ENCODE measurements at regions not wholly inside any gene's neighbourhood (a gene's known extent, or its start where the extent isn't known, plus 50 kb on each side); places are given as distances from the start of the nearest gene placed in this dataset.
"Not testable (repeated sequence)": the region's sequence is repeated elsewhere in the genome, so short reads cannot be mapped to it uniquely, and the experiment has no call there.

DNA sequence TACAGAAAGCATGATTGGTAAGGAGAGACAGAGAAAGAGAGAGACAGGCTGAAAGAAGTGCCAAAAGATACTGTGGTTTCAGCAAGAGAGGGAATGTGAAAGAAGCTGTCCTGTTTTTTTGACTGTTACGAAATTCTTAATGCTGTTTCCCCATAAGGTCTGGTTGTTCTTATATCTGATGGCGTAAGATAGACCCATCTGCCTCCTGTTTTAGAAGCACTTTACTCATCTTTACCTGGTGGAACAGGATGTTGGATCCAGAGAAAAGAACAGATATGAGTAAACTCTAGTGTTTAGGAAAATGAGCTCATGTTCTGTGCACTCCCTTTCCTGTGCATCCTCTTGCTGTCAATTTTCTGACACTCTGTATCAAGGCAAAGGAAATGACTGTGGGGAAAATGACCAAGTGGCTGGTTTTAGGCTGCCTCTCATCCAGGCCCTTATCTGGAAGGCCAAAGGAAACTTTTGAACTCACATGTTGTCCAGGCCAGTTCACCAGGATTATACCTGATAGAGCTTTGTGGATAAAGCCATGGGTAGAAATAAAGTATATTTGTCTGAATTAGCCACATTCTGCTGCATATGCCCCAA lies 311.7 kb upstream of the HTR2C start:
- 93% methylated on average over 2 of the region's 2 CpGs for WGBS
- Histone ChIP-seq H3K4me1 (ENCODE audit: insufficient read depth) (no peaks in the 10 kb centered on the region), H3K36me3 (ENCODE audit: insufficient read depth) (no peaks in the 10 kb centered on the region), H3K4me3 (ENCODE audit: low read depth, low read length) (no peak overlapping the region), H3K27ac (ENCODE audit: low read depth) (no peak overlapping the region)
- no peak for DNase-seq (ENCODE audit: extremely low spot score)

DNA sequence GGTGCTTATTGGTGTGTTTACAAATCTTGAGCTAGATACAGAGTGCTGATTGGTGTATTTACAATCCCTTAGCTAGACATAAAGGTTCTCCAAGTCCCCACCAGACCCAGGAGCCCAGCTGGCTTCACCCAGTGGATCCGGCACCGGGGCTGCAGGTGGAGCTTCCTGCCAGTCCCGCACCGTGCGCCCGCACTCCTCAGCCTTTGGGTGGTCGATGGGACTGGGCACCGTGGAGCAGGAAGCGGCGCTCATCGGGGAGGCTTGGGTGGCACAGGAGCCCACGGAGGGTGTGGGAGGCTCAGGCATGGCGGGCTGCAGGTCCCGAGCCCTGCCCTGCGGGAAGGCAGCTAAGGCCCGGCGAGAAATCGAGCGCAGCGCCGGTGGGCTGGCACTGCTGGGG lies 313.5 kb upstream of the HTR2C start:
- H3K4me3 ChIP-seq (ENCODE audit: low read depth, low read length); H3K27ac ChIP-seq (ENCODE audit: low read depth); H3K36me3 ChIP-seq (ENCODE audit: insufficient read depth); DNase-seq (ENCODE audit: extremely low spot score); H3K4me1 ChIP-seq (ENCODE audit: insufficient read depth): not testable (repeated sequence)
- 97% methylated on average over 12 of the region's 21 CpGs for WGBS

DNA sequence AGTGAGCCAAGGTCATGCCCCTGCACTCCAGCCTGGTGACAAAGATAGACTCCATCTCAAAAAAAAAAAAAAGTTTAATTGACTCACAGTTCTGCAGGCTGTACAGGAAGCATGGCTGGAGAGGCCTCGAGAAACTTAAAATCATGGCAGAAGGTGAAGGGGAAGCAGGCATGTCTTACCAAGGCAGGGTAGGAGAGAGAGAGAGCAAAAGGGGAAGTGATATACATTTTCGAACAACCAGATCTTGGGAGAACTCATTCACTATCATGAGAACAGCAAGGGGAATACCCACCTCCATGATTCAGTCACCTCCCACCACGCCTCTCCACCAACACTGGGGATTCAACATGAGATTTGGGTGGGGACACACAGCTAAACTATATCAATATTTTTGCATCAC lies 315.2 kb upstream of the HTR2C start:
- 85% methylated on average over 3 of the region's 3 CpGs for WGBS
- Histone ChIP-seq H3K4me1 (ENCODE audit: insufficient read depth) (no peaks in the 10 kb centered on the region), H3K36me3 (ENCODE audit: insufficient read depth) (no peaks in the 10 kb centered on the region), H3K27ac (ENCODE audit: low read depth) (no peak overlapping the region), H3K4me3 (ENCODE audit: low read depth, low read length) (no peak overlapping the region)
- DNase-seq (ENCODE audit: extremely low spot score) = no peak

DNA sequence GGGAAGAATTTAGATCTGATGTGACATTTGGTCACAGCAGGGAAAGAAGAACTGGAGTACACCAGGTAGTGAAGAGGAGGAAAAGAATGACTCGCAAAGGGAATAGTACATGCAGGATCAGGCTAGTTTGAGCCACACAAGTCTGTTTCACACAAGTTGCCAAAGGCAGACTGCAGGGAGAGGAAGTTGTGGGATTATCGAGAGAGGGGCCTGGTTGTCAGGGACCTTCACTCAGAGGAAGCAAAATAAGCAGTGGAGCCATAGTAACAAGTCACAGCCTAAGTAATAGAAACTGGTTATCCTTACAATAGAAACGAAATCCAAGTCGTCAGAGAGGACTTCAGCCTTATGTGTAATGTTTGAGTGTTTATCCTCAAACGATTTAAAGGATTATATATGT lies 316.7 kb upstream of the HTR2C start:
- Histone ChIP-seq H3K36me3 (ENCODE audit: insufficient read depth) (no peaks in the 10 kb centered on the region), H3K27ac (ENCODE audit: low read depth) (no peak overlapping the region), H3K4me1 (ENCODE audit: insufficient read depth) (no peaks in the 10 kb centered on the region), H3K4me3 (ENCODE audit: low read depth, low read length) (no peak overlapping the region)
- DNase-seq (ENCODE audit: extremely low spot score) = no peak
- 31% methylated on average over 5 of the region's 5 CpGs for WGBS

DNA sequence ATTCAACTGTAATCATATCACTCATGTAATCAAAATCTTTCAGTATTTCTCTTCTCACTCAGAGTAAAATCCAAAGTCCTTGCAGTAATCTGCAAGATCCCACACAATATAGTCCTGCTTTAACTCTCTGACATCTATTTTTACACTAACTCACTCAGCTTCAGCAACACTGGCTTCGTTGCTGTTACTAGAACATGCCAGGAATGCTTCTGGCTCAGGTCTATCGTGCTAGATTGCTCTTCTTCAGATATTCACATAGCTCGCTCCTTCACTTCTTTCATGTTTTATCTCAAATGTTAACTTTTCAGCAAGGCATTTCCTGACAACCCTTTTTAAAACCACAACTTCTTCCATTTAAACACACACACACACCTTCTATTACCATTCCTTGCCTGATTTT lies 331.7 kb upstream of the HTR2C start:
- DNase-seq (ENCODE audit: extremely low spot score) = no peak
- Histone ChIP-seq H3K36me3 (ENCODE audit: insufficient read depth) (no peaks in the 10 kb centered on the region), H3K4me3 (ENCODE audit: low read depth, low read length) (no peak overlapping the region), H3K4me1 (ENCODE audit: insufficient read depth) (no peaks in the 10 kb centered on the region), H3K27ac (ENCODE audit: low read depth) (no peak overlapping the region)
- 31% methylated on average over 3 of the region's 3 CpGs for WGBS

DNA sequence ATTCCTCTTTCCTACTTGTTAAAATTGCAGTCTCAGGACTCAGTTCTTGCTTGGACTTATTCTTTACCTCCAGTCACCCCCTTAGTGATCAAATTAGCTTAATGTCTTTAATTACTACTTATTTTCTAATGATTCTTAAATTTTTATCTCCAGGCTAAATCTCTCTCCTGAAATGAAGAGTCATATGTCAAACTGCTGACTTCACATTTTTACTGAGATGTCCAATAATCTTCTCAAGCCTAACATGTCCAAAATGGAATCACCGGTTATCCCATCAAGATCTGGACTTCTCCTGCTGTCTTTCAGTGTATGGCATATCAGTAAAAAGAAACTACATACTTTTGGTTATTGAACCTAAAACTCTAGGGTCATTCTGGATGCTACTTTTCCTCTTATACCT lies 332.3 kb upstream of the HTR2C start:
- Histone ChIP-seq H3K4me3 (ENCODE audit: low read depth, low read length) (no peak overlapping the region), H3K27ac (ENCODE audit: low read depth) (no peak overlapping the region), H3K36me3 (ENCODE audit: insufficient read depth) (no peaks in the 10 kb centered on the region), H3K4me1 (ENCODE audit: insufficient read depth) (no peaks in the 10 kb centered on the region)
- 89% methylated on average over 1 of the region's 1 CpG for WGBS
- no peak for DNase-seq (ENCODE audit: extremely low spot score)

DNA sequence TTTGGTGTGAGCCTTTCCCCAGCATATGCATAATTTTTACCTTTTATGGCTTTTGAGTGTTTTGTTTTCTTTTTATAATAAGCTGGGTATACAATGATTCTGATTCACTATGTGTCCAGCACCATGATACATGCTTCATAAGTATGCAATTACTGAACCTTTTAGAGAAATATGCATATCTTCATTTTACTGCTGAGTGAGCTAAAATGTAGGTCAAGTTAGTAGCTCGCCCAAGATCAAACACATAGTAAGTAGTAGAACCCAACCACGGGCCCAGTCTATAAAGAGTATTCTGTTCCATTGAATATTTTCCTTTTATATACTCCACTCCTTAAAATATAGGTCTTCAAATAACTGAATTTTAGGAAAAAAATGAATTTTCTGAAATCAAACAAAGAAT lies 362.4 kb upstream of the HTR2C start:
- WGBS = 96% methylated on average over 2 of the region's 2 CpGs
- no peak overlapping the region for H3K4me3 ChIP-seq (ENCODE audit: low read depth, low read length)
- no peaks in the 10 kb centered on the region for H3K4me1 ChIP-seq (ENCODE audit: insufficient read depth)
- no peaks in the 10 kb centered on the region for H3K36me3 ChIP-seq (ENCODE audit: insufficient read depth)
- DNase-seq (ENCODE audit: extremely low spot score) = no peak
- H3K27ac ChIP-seq (ENCODE audit: low read depth) = no peak overlapping the region

DNA sequence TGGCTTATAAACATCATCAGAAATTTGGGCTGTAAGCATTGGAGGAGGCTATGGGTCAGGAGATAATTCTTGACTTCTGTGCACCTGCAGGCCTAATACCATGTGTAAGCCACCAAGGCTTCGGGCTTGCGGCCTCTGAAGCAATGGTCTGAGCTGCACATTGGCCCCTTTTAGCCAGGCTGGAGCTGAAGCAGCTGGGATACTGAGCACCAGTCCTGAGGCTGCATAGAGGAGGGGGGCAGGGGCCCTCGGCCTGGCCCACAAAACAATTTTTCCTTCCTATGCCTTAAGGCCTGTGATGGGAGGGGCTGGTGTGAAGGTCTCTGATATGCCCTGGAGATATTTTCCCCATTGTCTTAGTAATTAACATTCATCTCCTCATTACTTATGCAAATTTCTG lies 373.0 kb upstream of the HTR2C start:
- no peak for DNase-seq (ENCODE audit: extremely low spot score)
- H3K27ac ChIP-seq (ENCODE audit: low read depth) = no peak overlapping the region
- 93% methylated on average over 3 of the region's 3 CpGs for WGBS
- H3K36me3 ChIP-seq (ENCODE audit: insufficient read depth) = no peaks in the 10 kb centered on the region
- H3K4me3 ChIP-seq (ENCODE audit: low read depth, low read length) = no peak overlapping the region
- no peaks in the 10 kb centered on the region for H3K4me1 ChIP-seq (ENCODE audit: insufficient read depth)

DNA sequence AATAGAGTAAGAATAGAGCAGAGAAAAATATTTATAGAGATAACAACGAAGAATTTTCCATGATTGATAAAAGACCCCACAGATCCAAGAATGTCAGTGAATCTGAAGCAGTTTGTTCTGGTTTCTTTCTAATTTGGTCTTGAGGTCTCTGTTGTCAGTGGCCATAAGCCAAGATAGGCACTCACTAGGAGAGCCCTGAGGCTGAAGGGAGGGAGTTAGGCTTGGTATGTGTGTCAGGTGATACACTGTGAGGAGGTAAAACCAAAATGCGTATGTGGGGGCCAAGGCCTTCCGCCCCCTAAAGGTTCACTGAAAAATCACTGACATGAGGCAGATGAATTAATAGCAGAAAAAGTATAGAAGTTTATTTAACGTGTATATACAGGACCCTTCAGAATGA lies 382.3 kb upstream of the HTR2C start:
- Histone ChIP-seq H3K4me3 (ENCODE audit: low read depth, low read length) (no peak overlapping the region), H3K36me3 (ENCODE audit: insufficient read depth) (no peaks in the 10 kb centered on the region), H3K27ac (ENCODE audit: low read depth) (no peak overlapping the region), H3K4me1 (ENCODE audit: insufficient read depth) (no peaks in the 10 kb centered on the region)
- WGBS = 80% methylated on average over 4 of the region's 4 CpGs
- DNase-seq (ENCODE audit: extremely low spot score) = no peak

DNA sequence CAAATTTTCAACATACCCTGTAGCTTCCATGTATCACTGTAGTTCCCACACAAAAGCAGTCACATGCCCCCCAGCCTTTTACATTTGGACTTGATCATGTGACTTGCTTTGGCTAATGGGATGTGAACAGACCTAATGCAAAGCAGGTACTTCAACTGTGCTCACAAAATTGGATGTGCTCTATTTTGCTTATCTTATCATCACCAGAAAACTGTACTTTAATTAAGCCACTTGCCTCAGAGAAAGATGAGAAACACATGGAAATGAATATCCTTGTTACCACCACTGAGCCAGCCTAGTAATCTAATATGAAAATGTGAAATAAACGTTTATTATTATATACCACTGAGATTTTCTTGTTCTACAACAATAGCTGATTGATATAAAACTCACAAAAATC lies 402.7 kb upstream of the HTR2C start:
- WGBS = 56% methylated on average over 1 of the region's 1 CpG
- no peaks in the 10 kb centered on the region for H3K36me3 ChIP-seq (ENCODE audit: insufficient read depth)

DNA sequence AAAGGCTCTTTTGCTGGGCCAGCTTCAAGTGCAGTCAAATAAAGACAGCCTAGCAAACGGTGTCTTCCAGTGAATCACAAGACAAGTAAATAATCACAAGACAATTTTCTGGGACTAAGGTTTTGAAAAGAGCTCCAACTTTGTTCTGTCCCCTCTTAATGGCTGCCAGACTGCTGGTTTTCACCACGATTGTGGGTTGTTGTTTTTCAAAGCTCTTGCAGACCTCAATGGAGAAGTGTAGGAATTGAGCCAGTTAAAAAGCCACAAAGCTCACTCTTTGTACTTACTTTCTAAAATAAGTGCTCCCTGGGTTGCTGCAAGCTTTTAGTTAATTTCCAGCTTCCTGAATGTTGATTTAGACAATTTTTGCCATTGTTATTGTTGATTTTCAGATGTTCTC lies 405.8 kb upstream of the HTR2C start:
- Histone ChIP-seq H3K4me1 (ENCODE audit: insufficient read depth) (no peaks in the 10 kb centered on the region), H3K36me3 (ENCODE audit: insufficient read depth) (no peaks in the 10 kb centered on the region), H3K27ac (ENCODE audit: low read depth) (no peak overlapping the region), H3K4me3 (ENCODE audit: low read depth, low read length) (no peak overlapping the region)
- 20% methylated on average over 2 of the region's 2 CpGs for WGBS
- no peak for DNase-seq (ENCODE audit: extremely low spot score)

More for the DNA sequence above, 402.7 kb upstream of the HTR2C start:
- no peak overlapping the region for H3K4me3 ChIP-seq (ENCODE audit: low read depth, low read length)
- DNase-seq (ENCODE audit: extremely low spot score) = no peak
- H3K4me1 ChIP-seq (ENCODE audit: insufficient read depth) = no peaks in the 10 kb centered on the region
- no peak overlapping the region for H3K27ac ChIP-seq (ENCODE audit: low read depth)

DNA sequence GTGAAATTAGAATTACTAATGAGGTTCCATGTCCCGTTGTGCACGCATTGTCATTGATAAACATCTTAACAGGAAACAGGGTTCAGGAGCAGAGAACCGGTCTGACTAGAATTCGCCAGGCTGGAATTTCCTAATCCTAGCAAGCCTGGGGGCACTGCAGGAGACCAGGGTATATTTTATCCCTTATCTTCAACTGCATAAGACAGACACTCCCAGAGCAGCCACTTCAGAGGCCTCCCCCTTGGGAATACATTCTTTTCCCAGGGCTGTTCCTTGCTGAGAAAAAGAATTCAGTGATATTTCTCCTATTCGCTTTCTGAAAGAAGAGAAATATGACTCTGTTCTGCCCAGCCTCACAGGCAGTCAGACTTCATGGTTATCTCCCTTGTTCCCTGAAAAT lies 416.6 kb upstream of the HTR2C start:
- not testable (repeated sequence) for H3K36me3 ChIP-seq (ENCODE audit: insufficient read depth); H3K4me3 ChIP-seq (ENCODE audit: low read depth, low read length); H3K27ac ChIP-seq (ENCODE audit: low read depth); DNase-seq (ENCODE audit: extremely low spot score); H3K4me1 ChIP-seq (ENCODE audit: insufficient read depth)
- WGBS = 75% methylated on average over 5 of the region's 5 CpGs

DNA sequence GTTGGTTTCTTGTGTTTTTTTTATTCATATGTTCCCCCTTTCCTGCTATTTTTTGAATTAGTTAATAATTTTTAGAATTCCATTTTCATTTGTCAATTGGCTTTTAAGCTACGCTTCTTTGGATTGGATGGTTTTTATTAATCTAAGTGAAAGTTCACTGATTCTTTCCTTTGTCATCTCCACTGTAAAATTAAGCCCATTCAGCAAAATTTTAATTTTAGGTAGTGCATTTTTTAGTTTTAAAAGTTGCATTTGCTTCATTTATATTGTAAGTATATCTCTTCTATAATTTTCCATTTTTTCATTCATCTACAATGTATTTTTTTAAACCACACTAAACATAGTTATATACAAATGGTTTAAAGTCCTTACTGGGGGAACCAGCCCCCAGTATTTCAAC lies 417.3 kb upstream of the HTR2C start:
- no peaks in the 10 kb centered on the region for H3K4me1 ChIP-seq (ENCODE audit: insufficient read depth)
- H3K36me3 ChIP-seq (ENCODE audit: insufficient read depth) = no peaks in the 10 kb centered on the region
- no peak overlapping the region for H3K4me3 ChIP-seq (ENCODE audit: low read depth, low read length)
- no peak overlapping the region for H3K27ac ChIP-seq (ENCODE audit: low read depth)
- DNase-seq (ENCODE audit: extremely low spot score) = no peak
- WGBS = 100% methylated on average over 1 of the region's 1 CpG

DNA sequence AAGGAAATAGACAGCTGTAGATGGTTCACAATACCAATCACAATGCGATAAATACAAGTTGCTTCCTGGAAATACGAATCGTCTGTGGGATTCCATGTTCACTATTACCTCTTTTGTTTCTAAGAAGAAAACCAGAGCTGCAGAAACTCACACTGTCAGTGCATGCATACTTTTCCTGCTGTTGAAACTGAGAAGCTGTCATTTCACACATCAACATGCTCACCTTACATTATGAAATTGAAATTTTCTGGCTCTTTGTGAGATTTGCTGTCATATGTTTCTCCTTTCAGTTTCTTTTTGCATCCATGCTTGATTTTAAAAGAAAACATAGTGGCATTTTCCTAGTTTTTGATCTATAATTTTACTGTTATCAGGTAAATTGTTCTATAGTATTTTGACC lies 418.3 kb upstream of the HTR2C start:
- H3K27ac ChIP-seq (ENCODE audit: low read depth) = no peak overlapping the region
- no peak for DNase-seq (ENCODE audit: extremely low spot score)
- H3K36me3 ChIP-seq (ENCODE audit: insufficient read depth) = no peaks in the 10 kb centered on the region
- no peak overlapping the region for H3K4me3 ChIP-seq (ENCODE audit: low read depth, low read length)
- 89% methylated on average over 3 of the region's 3 CpGs for WGBS
- H3K4me1 ChIP-seq (ENCODE audit: insufficient read depth) = no peaks in the 10 kb centered on the region

DNA sequence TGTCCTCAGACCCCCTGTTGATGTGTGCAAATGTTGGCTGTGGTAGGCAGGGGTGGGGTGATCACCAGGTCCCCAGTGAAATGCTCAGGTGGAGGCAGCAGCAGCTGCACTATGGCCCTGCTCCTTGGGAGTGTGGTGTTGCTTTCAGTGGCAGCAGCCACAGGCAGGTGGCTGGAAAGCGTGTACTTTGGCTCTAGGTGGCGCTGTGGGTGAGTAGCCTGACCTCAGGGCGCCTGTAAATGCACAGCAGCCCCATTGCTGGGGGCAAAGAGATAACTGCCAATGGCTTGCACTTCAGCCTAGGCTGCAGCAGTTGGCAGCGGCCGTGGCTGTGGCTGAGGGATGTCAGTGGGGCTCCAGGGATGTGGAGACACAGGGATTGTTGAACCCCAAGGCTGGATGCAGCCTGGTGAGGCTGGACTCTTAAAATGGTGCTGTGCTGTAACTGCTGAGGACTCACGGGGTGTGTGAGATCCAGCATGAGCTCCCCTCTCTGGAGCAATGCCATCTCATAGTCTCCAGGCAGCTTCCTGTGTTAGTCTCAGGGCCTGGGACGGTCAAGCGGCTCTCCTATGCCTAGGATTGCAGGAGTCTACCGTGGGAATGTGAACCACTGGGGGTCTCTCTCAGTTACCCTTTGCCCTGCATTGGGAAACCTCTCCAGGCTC lies 421.7 kb upstream of the HTR2C start:
- no peak overlapping the region for H3K27ac ChIP-seq (ENCODE audit: low read depth)
- no peak overlapping the region for H3K4me3 ChIP-seq (ENCODE audit: low read depth, low read length)
- DNase-seq (ENCODE audit: extremely low spot score) = no peak
- WGBS = 68% methylated on average over 9 of the region's 9 CpGs
- no peaks in the 10 kb centered on the region for H3K36me3 ChIP-seq (ENCODE audit: insufficient read depth)
- H3K4me1 ChIP-seq (ENCODE audit: insufficient read depth) = no peaks in the 10 kb centered on the region

Data from urinary bladder (tissue), 3 donors.